ENCODE measurements at regions not wholly inside any gene's neighbourhood (a gene's known extent, or its start where the extent isn't known, plus 50 kb on each side); places are given as distances from the start of the nearest gene placed in this dataset.

DNA sequence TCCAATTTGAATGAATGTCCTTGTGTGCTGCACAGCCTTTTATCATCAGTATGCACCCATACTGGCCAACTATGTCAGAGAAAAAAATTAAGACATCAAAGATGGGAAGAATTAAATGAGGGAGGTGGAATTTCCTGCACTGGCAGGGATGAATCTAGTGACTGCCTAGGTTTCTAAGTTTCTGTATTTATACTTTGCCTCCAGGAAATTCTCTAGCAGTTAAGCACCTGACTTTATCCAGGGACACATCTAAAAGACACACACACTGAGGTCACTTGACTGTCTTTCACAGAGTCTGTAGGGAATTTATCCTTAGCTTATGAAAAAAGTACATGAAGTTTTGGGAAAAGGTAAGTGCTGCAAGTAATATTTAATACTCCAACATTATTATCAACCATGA lies 636.5 kb upstream of the PTCHD4 start:
- TF ChIP-seq, protein P1, sequence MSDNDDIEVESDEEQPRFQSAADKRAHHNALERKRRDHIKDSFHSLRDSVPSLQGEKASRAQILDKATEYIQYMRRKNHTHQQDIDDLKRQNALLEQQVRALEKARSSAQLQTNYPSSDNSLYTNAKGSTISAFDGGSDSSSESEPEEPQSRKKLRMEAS (IDR thresholded peaks at IDR 0.05; ENCODE audit: low read depth, low read length) = no peak
- TF ChIP-seq, protein P2, sequence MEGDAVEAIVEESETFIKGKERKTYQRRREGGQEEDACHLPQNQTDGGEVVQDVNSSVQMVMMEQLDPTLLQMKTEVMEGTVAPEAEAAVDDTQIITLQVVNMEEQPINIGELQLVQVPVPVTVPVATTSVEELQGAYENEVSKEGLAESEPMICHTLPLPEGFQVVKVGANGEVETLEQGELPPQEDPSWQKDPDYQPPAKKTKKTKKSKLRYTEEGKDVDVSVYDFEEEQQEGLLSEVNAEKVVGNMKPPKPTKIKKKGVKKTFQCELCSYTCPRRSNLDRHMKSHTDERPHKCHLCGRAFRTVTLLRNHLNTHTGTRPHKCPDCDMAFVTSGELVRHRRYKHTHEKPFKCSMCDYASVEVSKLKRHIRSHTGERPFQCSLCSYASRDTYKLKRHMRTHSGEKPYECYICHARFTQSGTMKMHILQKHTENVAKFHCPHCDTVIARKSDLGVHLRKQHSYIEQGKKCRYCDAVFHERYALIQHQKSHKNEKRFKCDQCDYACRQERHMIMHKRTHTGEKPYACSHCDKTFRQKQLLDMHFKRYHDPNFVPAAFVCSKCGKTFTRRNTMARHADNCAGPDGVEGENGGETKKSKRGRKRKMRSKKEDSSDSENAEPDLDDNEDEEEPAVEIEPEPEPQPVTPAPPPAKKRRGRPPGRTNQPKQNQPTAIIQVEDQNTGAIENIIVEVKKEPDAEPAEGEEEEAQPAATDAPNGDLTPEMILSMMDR (IDR thresholded peaks at IDR 0.05; ENCODE audit: low read depth, low read length) = no peak
- TF ChIP-seq POLR2A (IDR thresholded peaks at IDR 0.05; ENCODE audit: extremely low read depth, insufficient read length) (no peak), MYC (IDR thresholded peaks at IDR 0.05; ENCODE audit: low read depth, low read length) (no peak)
- no peak for DNase-seq (ENCODE audit: low read depth)
- no peak overlapping the region for H3K4me3 ChIP-seq (ENCODE audit: low read depth, low read length)

DNA sequence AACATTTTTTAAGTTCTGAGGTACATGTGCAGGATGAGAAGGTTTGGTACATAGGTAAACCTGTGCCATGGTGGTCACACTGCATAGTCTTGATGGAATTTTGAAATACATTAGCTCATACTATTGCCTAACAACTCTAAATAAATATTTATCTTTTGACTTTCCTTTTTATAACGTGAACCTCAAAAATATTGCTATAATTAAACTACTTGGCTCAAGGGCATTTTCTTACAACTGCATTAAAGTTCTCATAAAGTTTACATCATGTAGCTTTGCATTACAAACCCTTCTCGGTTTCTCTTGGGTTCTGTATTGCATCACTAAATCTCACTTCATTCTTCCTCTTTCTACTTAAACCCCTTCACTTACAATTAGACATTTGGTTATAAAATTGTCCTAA lies 636.0 kb upstream of the PTCHD4 start:
- peak; percentile 7 for DNase-seq (ENCODE audit: low read depth)
- TF ChIP-seq, protein P1 (IDR thresholded peaks at IDR 0.05; ENCODE audit: low read depth, low read length) = no peak
- TF ChIP-seq POLR2A (IDR thresholded peaks at IDR 0.05; ENCODE audit: extremely low read depth, insufficient read length) (no peak), MYC (IDR thresholded peaks at IDR 0.05; ENCODE audit: low read depth, low read length) (no peak)
- TF ChIP-seq, protein P2 (IDR thresholded peaks at IDR 0.05; ENCODE audit: low read depth, low read length) = no peak
- no peak overlapping the region for H3K4me3 ChIP-seq (ENCODE audit: low read depth, low read length)

DNA sequence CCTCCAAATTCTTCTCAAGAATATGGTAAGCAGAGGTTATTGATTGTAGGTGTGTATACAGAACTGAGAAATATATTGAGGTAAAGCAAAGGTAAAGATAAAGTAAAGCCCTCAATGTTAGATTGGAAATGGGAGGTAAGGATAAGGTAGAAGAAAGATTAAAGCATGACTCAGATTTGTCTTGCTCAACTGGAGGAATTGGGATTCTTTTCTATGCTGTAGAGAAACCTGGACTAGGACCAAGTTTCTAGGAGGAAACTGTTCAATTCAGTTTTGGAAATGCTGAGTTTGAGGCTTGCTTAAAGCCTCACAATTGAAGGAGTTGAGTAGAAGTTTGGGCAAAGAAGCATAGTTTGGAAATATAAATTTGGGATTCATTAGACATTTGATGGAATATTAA lies 634.0 kb upstream of the PTCHD4 start:
- TF ChIP-seq POLR2A (IDR thresholded peaks at IDR 0.05; ENCODE audit: extremely low read depth, insufficient read length) = no peak
- TF ChIP-seq MYC (IDR thresholded peaks at IDR 0.05; ENCODE audit: low read depth, low read length) = no peak
- TF ChIP-seq, protein P1 (IDR thresholded peaks at IDR 0.05; ENCODE audit: low read depth, low read length) = no peak
- TF ChIP-seq, protein P2 (IDR thresholded peaks at IDR 0.05; ENCODE audit: low read depth, low read length) = no peak
- no peak for DNase-seq (ENCODE audit: low read depth)
- no peak overlapping the region for H3K4me3 ChIP-seq (ENCODE audit: low read depth, low read length)

DNA sequence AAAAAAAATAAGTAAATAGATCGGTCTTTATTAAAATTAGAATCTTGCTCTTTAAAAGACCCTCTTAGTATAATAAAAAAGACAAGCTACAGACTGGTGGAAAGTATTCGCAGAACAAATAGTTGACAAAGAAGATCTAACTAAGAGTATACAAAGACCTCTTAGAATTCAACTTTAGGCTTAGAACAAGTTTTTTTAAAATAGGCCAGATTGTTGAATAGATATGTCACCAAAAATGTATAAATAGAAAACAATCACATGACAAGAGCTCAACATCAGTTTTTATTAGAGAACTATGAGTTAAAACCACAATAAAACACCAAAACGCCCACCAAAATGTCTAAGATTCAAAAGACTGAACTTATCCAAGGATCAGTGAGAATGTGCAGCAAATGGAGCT lies 632.7 kb upstream of the PTCHD4 start:
- H3K4me3 ChIP-seq (ENCODE audit: low read depth, low read length) = no peak overlapping the region
- no peak for DNase-seq (ENCODE audit: low read depth)
- TF ChIP-seq, protein P2 (IDR thresholded peaks at IDR 0.05; ENCODE audit: low read depth, low read length) = no peak

DNA sequence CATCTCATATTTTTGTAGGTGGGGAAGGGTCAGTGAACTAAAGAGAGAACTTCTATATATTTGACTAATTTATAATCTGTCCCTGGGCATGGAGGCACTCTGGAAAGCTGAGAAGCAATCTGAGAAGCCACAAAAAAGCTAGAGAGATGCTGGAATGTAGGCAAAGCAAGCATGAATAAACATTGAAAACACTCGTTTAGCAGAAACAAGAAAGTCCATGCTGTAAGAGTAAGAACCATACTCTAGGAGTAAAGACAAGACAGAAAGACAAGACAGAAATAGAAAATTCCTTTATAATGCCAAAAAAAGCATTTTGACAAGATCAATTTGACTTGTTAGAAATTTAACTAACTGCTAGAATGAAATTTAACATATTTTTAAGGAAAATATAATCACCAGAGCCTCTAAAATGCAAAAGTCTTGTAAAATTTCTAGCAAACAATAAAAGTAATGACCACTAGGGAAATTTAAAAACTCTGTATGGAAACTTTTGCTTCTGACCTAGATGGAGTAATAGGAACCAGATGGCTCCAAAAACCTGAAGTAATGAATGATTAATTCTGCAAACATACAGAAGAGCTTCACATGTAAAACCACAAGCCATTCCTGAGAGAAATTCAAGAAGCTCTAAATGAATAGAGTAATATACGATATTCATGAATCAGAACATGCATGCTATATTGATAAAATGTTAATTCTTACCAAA lies 625.7 kb upstream of the PTCHD4 start:
- TF ChIP-seq, protein P2 (IDR thresholded peaks at IDR 0.05; ENCODE audit: low read depth, low read length) = no peak
- TF ChIP-seq, protein P1 (IDR thresholded peaks at IDR 0.05; ENCODE audit: low read depth, low read length) = no peak
- TF ChIP-seq POLR2A (IDR thresholded peaks at IDR 0.05; ENCODE audit: extremely low read depth, insufficient read length) (no peak), MYC (IDR thresholded peaks at IDR 0.05; ENCODE audit: low read depth, low read length) (no peak)
- no peak overlapping the region for H3K4me3 ChIP-seq (ENCODE audit: low read depth, low read length)
- no peak for DNase-seq (ENCODE audit: low read depth)

DNA sequence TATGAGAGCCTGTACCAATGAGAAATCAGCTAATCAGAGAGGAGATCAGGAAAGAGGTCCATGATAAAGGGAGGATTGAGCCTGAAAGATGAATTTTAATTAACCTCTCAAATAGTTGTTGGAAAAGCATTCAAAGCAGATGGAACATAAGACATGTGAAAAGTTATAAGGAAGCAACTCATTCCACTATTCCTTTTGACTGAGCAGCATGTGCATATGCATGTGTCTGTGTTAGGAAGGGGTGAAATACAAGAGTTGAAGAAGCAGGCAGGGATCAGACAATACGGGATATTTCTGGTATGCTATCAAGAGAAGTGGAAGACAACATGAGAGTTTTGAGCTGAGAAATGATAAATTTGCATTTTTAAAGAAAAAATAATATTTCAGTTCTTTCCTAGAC lies 624.8 kb upstream of the PTCHD4 start:
- no peak for DNase-seq (ENCODE audit: low read depth)
- TF ChIP-seq, protein P2 (IDR thresholded peaks at IDR 0.05; ENCODE audit: low read depth, low read length) = no peak
- TF ChIP-seq POLR2A (IDR thresholded peaks at IDR 0.05; ENCODE audit: extremely low read depth, insufficient read length) (no peak), MYC (IDR thresholded peaks at IDR 0.05; ENCODE audit: low read depth, low read length) (no peak)
- TF ChIP-seq, protein P1 (IDR thresholded peaks at IDR 0.05; ENCODE audit: low read depth, low read length) = no peak
- H3K4me3 ChIP-seq (ENCODE audit: low read depth, low read length) = no peak overlapping the region

All from NB4 (cell line).